Left lung (tissue), 4 donors: ENCODE measurements at regions not wholly inside any gene's neighbourhood (a gene's known extent, or its start where the extent isn't known, plus 50 kb on each side); places are given as distances from the start of the nearest gene placed in this dataset.
"Not testable (repeated sequence)": the region's sequence is repeated elsewhere in the genome, so short reads cannot be mapped to it uniquely, and the experiment has no call there.

ENCODE experiments used
- ATAC-seq: fragments of 200-7000 bp; cut with Tn5 transposase; one replicate; pipeline ENCODE4 v1.9.1; 2020; ENCODE audit warnings: moderate library complexity
- DNase-seq, 4 donors: peaks; one replicate each; pipeline ENCODE4 v3.0.0-alpha.2; 2013 to 2020
- H3K27ac ChIP-seq, 2 donors: fragments of 200-600 bp; sonication (generic) in 1 of 2; one replicate each; pipeline versions ENCODE4 v1.5.0 to v1.8.0; 2020 to 2021
- H3K27me3 ChIP-seq, 2 donors: fragments of 200-600 bp; sonication (generic) in 1 of 2; one replicate each; pipeline versions ENCODE4 v1.5.0 to v1.8.0; 2020 to 2021
- H3K36me3 ChIP-seq, 2 donors: fragments of 200-600 bp; sonication (generic) in 1 of 2; one replicate each; pipeline versions ENCODE4 v1.5.0 to v1.8.0; 2020 to 2021
- H3K4me1 ChIP-seq, 2 donors: fragments of 200-600 bp; one replicate each; pipeline ENCODE4 v1.8.0; 2021
- H3K4me3 ChIP-seq, 2 donors: fragments of 200-600 bp; sonication (generic) in 1 of 2; one replicate each; pipeline versions ENCODE4 v1.5.0 to v1.8.0; 2020 to 2021; ENCODE audit warnings: mild to moderate bottlenecking in 1 of 2
- H3K9me3 ChIP-seq, 2 donors: fragments of 200-600 bp; sonication (generic) in 1 of 2; one replicate each; pipeline versions ENCODE4 v1.5.0 to v1.8.0; 2020 to 2021
- intact Hi-C, 2 donors: fragments of 100-400 bp; cut with DNase I; formaldehyde crosslinking; loops; one replicate each; pipeline versions ENCODE4 v1.11.2 to v1.14.2; 2022
- TF ChIP-seq, protein P1 (sequence below), 2 donors: fragments of 200-600 bp; sonication (generic) in 1 of 2; IDR thresholded peaks; one replicate each; pipeline versions ENCODE4 v1.5.0 to v1.8.0; 2021; ENCODE audit warnings: antibody characterized with exemption in 2 of 2
- donor health status: DM: no; HTN: yes; CAD: no.
- donor health status: DM: no; HTN: no; CAD: no.

DNA sequence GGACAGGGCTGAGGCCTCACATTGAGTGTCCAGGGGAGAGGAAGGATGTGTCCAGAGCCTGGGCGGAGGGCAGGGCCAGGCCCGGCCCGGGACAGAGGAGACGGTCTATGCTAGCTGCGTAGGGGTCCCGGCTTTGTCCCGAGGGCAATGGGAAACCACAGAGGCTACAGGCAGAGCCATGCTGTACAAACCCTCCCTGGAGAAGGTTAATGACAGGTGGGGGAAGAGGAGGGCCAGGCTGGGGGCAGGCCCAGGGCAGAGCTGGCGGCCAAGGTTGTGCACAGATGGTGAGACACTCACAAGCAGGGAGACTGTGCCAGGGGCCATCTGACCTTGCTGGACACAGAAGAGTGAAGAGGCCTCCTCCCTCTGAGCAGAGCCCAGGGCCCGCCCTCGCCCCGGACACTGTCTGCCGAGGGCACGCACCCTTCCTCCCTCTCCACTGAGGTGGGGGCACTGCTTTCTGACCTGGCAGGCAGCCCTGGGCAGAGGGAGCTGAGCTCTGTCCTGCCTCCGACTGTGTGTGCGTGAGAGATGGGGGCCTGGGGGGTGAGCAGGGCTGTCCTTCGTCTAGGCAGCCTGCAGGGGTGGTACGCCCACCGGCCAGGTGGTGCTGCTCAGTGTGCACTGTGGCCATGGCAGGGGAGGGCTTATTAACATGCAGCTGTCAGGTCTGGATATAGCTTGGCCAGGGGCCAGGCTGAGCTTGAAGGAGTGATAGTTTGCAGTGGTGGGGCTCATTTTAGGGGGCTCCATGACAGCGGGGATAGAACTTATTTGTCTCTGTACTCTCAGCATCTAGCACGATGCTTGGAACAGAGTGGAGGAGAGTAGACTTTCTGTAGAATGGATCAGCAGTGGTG lies 75.7 kb upstream of the LRPAP1 start:
- no peak for DNase-seq
- Histone ChIP-seq H3K4me3 (no peak overlapping the region), H3K4me1 (no peaks in the 10 kb centered on the region)

DNA sequence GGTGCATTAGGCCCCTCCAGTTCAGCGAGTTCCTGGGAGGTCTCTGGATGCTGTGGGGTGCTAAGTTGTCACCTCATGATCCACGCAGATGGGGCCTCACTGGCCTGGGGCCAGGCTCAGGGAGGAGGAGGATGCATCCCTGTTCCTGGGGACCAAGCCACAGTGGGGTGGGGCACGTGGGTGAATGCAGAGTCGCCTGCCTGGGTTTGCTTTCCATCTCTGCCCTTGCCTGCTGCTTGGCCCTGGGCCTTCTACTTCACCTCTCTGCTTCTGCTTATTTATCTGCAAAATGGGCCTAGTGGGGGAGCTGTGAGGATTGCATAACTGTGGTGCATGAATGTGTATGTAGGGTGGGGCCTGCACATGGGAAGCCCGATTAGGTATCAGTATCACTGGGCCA lies 74.6 kb upstream of the LRPAP1 start:
- H3K4me1 ChIP-seq, H3K4me3 ChIP-seq, intact Hi-C loops, H3K9me3 ChIP-seq, H3K27ac ChIP-seq, DNase-seq, H3K36me3 ChIP-seq, ATAC-seq: not testable (repeated sequence)
- H3K27me3 ChIP-seq: peaks cover 0 to 29% of the 10 kb centered on the region in 2 donors

More for the DNA sequence above, 75.7 kb upstream of the LRPAP1 start:
- Histone ChIP-seq H3K27ac (no peak overlapping the region), H3K9me3 (no peaks in the 10 kb centered on the region), H3K36me3 (no peaks in the 10 kb centered on the region), H3K27me3 (peaks cover 0 to 21% of the 10 kb centered on the region in 2 donors)
- TF ChIP-seq, protein P1, sequence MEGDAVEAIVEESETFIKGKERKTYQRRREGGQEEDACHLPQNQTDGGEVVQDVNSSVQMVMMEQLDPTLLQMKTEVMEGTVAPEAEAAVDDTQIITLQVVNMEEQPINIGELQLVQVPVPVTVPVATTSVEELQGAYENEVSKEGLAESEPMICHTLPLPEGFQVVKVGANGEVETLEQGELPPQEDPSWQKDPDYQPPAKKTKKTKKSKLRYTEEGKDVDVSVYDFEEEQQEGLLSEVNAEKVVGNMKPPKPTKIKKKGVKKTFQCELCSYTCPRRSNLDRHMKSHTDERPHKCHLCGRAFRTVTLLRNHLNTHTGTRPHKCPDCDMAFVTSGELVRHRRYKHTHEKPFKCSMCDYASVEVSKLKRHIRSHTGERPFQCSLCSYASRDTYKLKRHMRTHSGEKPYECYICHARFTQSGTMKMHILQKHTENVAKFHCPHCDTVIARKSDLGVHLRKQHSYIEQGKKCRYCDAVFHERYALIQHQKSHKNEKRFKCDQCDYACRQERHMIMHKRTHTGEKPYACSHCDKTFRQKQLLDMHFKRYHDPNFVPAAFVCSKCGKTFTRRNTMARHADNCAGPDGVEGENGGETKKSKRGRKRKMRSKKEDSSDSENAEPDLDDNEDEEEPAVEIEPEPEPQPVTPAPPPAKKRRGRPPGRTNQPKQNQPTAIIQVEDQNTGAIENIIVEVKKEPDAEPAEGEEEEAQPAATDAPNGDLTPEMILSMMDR (IDR thresholded peaks at IDR 0.05): no peak
- intact Hi-C loops: no loop called here
- no peak for ATAC-seq

DNA sequence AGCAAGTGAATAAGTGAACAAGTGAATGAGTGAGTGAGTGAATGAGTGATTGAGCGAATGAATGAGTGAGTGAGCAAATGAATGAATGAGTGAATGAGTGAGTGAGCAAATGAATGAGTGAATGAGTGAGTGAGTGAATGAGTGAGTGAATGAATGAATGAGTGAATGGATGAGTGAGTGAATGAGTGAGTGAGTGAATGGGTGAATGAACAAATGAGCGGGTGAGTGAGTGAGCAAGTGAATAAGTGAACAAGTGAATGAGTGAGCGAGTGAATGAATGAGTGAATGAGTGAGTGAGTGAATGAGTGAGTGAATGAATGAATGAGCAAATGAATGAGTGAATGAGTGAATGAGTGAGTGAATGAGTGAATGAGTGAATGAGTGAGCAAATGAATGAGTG lies 74.0 kb upstream of the LRPAP1 start:
- H3K27ac ChIP-seq, intact Hi-C loops, DNase-seq, H3K9me3 ChIP-seq, H3K4me3 ChIP-seq, H3K4me1 ChIP-seq, H3K36me3 ChIP-seq, ATAC-seq: not testable (repeated sequence)
- peaks cover 0 to 24% of the 10 kb centered on the region in 2 donors for H3K27me3 ChIP-seq

DNA sequence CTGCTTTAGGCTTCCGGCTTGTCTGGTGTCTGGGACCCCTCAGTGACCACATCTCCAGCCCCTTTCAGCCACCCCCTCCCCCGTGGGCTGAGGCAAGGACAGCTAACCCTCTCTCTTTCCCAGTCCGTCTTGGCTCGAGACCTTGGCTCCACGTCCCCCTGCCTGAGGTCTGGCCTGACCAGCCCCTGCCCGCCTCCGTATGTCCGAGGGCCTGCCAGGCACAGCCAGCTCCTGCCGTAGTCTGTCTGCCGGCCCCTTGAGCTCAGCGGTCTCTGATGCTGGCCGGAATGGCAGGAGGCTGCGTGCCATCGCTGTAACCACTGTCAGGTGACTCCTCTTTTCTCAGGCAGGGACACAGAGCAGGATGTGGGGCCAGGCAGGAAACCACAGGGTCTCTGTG lies 73.3 kb upstream of the LRPAP1 start:
- peaks cover 0 to 6% of the 10 kb centered on the region in 2 donors for H3K9me3 ChIP-seq
- TF ChIP-seq, protein P1 (IDR thresholded peaks at IDR 0.05): no peak
- no peak overlapping the region for H3K4me3 ChIP-seq
- intact Hi-C loops: no loop called here
- H3K27ac ChIP-seq: no peak overlapping the region
- ATAC-seq (no peak), DNase-seq (no peak)
- no peaks in the 10 kb centered on the region for H3K4me1 ChIP-seq
- H3K27me3 ChIP-seq: peaks cover 0 to 24% of the 10 kb centered on the region in 2 donors
- H3K36me3 ChIP-seq: no peaks in the 10 kb centered on the region

DNA sequence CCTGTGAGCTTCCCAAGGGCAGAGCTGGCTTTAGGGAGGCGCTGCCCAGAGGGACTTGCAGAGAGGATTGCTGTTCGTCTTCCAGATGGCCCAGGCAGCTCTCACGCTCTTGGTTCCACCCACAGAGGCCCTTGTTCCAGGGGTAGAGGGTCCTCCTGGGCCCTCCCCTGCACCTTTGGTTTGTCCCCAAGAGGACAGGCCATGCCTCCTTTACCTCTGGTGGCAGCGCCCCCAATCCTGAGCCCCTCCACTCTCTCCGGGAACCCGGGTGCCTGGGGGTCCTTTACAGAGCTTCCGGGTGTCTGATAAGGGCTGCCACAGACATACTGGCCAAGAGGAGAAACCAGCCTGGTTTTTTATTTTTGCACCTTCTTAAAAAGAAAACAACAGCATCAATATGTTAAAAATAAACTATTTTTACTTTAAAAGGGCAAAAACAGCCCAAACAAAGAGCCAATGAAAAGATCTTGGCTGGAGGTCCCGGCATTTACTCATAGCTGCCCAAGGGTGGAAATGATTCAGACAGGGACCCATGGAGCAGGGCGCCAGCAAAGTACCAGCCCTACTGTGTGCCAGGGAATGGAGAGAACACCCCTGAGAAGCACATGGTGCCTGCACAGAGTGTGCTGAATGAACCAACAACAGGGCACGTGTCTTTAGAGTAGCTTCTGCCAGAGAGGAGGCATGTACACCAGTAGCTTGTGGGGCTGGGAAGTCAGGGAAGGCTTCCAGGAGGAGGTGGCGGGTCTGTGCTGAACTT lies 70.8 kb upstream of the LRPAP1 start:
- H3K9me3 ChIP-seq, H3K27ac ChIP-seq, intact Hi-C loops, ATAC-seq, H3K4me3 ChIP-seq, H3K4me1 ChIP-seq, DNase-seq, H3K36me3 ChIP-seq: not testable (repeated sequence)
- H3K27me3 ChIP-seq: peaks cover 0 to 25% of the 10 kb centered on the region in 2 donors

DNA sequence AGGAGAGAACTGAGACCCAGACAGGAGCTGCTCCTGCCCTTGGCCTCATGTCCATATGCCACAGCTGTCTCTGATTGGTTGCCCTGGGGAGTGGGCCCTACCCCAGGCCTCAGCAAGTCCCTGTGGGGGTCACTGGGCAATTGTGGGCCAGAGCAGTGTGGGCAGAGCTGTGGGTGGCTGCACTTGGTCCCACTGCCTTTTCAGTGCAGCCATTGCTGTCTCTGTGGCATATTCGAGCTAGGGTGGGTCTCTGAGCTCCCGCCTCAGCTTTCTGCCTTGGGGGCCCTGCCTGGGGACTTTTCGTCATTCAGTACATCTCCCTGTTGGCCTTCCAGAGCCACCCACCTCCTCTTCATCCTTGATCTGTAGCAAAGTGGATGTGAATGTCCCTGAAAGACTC lies 69.8 kb upstream of the LRPAP1 start:
- Histone ChIP-seq H3K27me3 (peaks cover 0 to 36% of the 10 kb centered on the region in 2 donors), H3K4me3 (no peak overlapping the region), H3K27ac (no peak overlapping the region), H3K36me3 (no peaks in the 10 kb centered on the region), H3K4me1 (no peaks in the 10 kb centered on the region), H3K9me3 (peaks cover 0 to 6% of the 10 kb centered on the region in 2 donors)
- intact Hi-C loops: no loop called here
- DNase-seq (no peak), ATAC-seq (no peak)
- TF ChIP-seq, protein P1 (IDR thresholded peaks at IDR 0.05): no peak

DNA sequence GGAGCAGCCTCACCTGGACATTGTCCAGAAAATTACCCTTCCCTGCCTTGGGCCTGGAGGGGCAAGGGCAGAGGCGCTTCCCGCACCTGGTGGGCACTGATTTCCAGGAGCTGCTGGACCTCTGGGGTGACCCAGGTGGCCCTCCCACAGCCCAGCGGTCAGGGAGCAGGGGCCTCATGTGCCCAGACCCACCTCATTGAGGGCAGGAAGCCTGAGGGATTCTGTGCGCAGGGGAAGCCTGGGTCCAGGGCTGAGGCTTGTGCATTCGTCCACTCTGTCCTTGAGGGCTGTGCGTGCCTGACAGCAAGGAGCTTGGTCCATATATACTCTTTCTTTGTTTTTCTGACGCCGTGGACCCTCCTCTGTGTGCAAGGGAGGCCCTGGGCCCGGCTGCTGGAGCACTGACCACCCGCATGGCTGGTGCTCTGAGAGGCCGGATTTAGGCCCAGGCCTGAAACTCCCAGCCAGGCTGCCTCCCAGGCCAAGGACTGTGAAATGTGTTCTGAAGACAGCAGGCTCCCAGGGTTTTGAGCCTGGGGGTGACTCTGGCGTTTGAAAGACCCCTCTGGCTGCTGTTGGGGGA lies 69.0 kb upstream of the LRPAP1 start:
- H3K27ac ChIP-seq, H3K36me3 ChIP-seq, H3K4me3 ChIP-seq, H3K9me3 ChIP-seq, ATAC-seq, H3K4me1 ChIP-seq, intact Hi-C loops: not testable (repeated sequence)
- peaks cover 0 to 43% of the 10 kb centered on the region in 2 donors for H3K27me3 ChIP-seq
- DNase-seq: peak in 1 of 4 donors; percentile 53
